ENCODE measurements at regions not wholly inside any gene's neighbourhood (a gene's known extent, or its start where the extent isn't known, plus 50 kb on each side); places are given as distances from the start of the nearest gene placed in this dataset.

- no peak for DNase-seq
- in situ Hi-C loops (cut with MboI) = no loop called here
- no peaks in the 10 kb centered on the region for H3F3A ChIP-seq (ENCODE audit: insufficient read depth)
- H4K20me1 ChIP-seq (ENCODE audit: insufficient read depth) = no peaks in the 10 kb centered on the region
- H3K27me3 ChIP-seq (replicated peaks; ENCODE audit: insufficient read depth) = no peaks in the 10 kb centered on the region
- H3K4me1 ChIP-seq (ENCODE audit: insufficient read depth) = no peaks in the 10 kb centered on the region
- H2AFZ ChIP-seq = no peak overlapping the region
- WGBS, 2 experiments (ENCODE audit: low coverage in 1 of 2, low lambda C conversion rate in 2 of 2, missing lambda C conversion rate in 2 of 2) = 21 to 23% methylated on average over 2 of the region's 2 CpGs
- H3K79me2 ChIP-seq (ENCODE audit: insufficient read depth) = no peaks in the 10 kb centered on the region
- no peaks in the 10 kb centered on the region for H3K9me3 ChIP-seq (ENCODE audit: low read depth)
- H3K9ac ChIP-seq = no peak overlapping the region
- H3K4me3 ChIP-seq = no peak overlapping the region
- no peaks in the 10 kb centered on the region for H3K36me3 ChIP-seq (ENCODE audit: low read depth)
- H3K27ac ChIP-seq = no peak overlapping the region
- H3K4me2 ChIP-seq (ENCODE audit: unreplicated experiment) = no peak overlapping the region
- TF ChIP-seq EZH2phosphoT487 (IDR thresholded peaks at IDR 0.05; ENCODE audit: insufficient read depth, low read depth) (no peak), EZH2 (IDR thresholded peaks at IDR 0.05; ENCODE audit: insufficient read depth, poor library complexity, severe bottlenecking) (no peak)
- H3K9me2 ChIP-seq (ENCODE audit: insufficient read depth) = no peaks in the 10 kb centered on the region
Measured at GRCh38 chr2:82275599-82275998, 1971.0 kb upstream of the LRRTM1 start.

- no peak overlapping the region for H3K9ac ChIP-seq
- TF ChIP-seq EZH2phosphoT487 (IDR thresholded peaks at IDR 0.05; ENCODE audit: insufficient read depth, low read depth) (no peak), EZH2 (IDR thresholded peaks at IDR 0.05; ENCODE audit: insufficient read depth, poor library complexity, severe bottlenecking) (no peak)
- H3K4me1 ChIP-seq (ENCODE audit: insufficient read depth) = no peaks in the 10 kb centered on the region
- H3F3A ChIP-seq (ENCODE audit: insufficient read depth) = no peaks in the 10 kb centered on the region
- no peak overlapping the region for H3K27ac ChIP-seq
- H4K20me1 ChIP-seq (ENCODE audit: insufficient read depth) = no peaks in the 10 kb centered on the region
- H2AFZ ChIP-seq = no peak overlapping the region
- no peak overlapping the region for H3K4me3 ChIP-seq
- no peaks in the 10 kb centered on the region for H3K36me3 ChIP-seq (ENCODE audit: low read depth)
- H3K9me2 ChIP-seq (ENCODE audit: insufficient read depth) = no peaks in the 10 kb centered on the region
- H3K27me3 ChIP-seq (replicated peaks; ENCODE audit: insufficient read depth) = no peaks in the 10 kb centered on the region
- H3K79me2 ChIP-seq (ENCODE audit: insufficient read depth) = no peaks in the 10 kb centered on the region
- no peak for DNase-seq
- no peaks in the 10 kb centered on the region for H3K9me3 ChIP-seq (ENCODE audit: low read depth)
- no peak overlapping the region for H3K4me2 ChIP-seq (ENCODE audit: unreplicated experiment)
- in situ Hi-C loops (cut with MboI) = no loop called here
Measured at GRCh38 chr2:82268446-82268845, 1963.9 kb upstream of the LRRTM1 start.

DNA sequence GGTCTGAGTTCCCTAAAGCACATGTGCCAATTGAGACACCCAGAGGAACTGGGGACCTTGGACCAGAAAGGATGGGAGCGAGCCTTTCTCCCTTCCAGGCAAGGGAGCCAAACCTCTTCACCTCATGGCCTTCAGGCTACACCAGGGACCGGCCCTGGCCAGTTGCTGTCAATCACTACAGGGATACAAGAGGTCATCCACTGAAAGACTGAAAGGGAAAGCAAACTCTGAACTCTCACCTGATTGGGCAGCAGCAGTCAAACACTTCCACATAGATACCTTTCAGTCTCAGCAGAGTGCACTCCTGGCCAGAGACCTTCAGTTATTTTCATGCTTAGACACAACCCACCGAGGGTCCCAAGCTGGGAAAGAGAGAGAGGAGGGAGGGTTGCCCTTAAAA is 1956.0 kb upstream of the LRRTM1 start:
- Histone ChIP-seq H3K4me1 (ENCODE audit: insufficient read depth) (no peaks in the 10 kb centered on the region), H3K79me2 (ENCODE audit: insufficient read depth) (no peaks in the 10 kb centered on the region), H3K4me2 (ENCODE audit: unreplicated experiment) (no peak overlapping the region), H3K9me2 (ENCODE audit: insufficient read depth) (no peaks in the 10 kb centered on the region), H3K4me3 (no peak overlapping the region), H2AFZ (no peak overlapping the region), H3K9me3 (ENCODE audit: low read depth) (no peaks in the 10 kb centered on the region), H4K20me1 (ENCODE audit: insufficient read depth) (no peaks in the 10 kb centered on the region), H3F3A (ENCODE audit: insufficient read depth) (no peaks in the 10 kb centered on the region), H3K9ac (no peak overlapping the region), H3K27ac (no peak overlapping the region), H3K27me3 (replicated peaks; ENCODE audit: insufficient read depth) (no peaks in the 10 kb centered on the region), H3K36me3 (ENCODE audit: low read depth) (no peaks in the 10 kb centered on the region)
- TF ChIP-seq EZH2phosphoT487 (IDR thresholded peaks at IDR 0.05; ENCODE audit: insufficient read depth, low read depth) (no peak), EZH2 (IDR thresholded peaks at IDR 0.05; ENCODE audit: insufficient read depth, poor library complexity, severe bottlenecking) (no peak)
- 17 to 23% methylated on average over 3 of the region's 3 CpGs for WGBS, 2 experiments (ENCODE audit: low coverage in 1 of 2, low lambda C conversion rate in 2 of 2, missing lambda C conversion rate in 2 of 2)
- DNase-seq = no peak
- in situ Hi-C loops (cut with MboI) = no loop called here

- Histone ChIP-seq H3F3A (ENCODE audit: insufficient read depth) (no peaks in the 10 kb centered on the region), H2AFZ (no peak overlapping the region), H4K20me1 (ENCODE audit: insufficient read depth) (no peaks in the 10 kb centered on the region), H3K27me3 (replicated peaks; ENCODE audit: insufficient read depth) (no peaks in the 10 kb centered on the region), H3K9ac (no peak overlapping the region), H3K9me2 (ENCODE audit: insufficient read depth) (no peaks in the 10 kb centered on the region), H3K4me1 (ENCODE audit: insufficient read depth) (no peaks in the 10 kb centered on the region), H3K9me3 (ENCODE audit: low read depth) (no peaks in the 10 kb centered on the region), H3K4me2 (ENCODE audit: unreplicated experiment) (no peak overlapping the region), H3K79me2 (ENCODE audit: insufficient read depth) (no peaks in the 10 kb centered on the region), H3K27ac (no peak overlapping the region), H3K36me3 (ENCODE audit: low read depth) (no peaks in the 10 kb centered on the region), H3K4me3 (no peak overlapping the region)
- in situ Hi-C loops (cut with MboI) = no loop called here
- no peak for DNase-seq
- 0 to 5% methylated on average over 2 of the region's 2 CpGs for WGBS, 2 experiments (ENCODE audit: low coverage in 1 of 2, low lambda C conversion rate in 2 of 2, missing lambda C conversion rate in 2 of 2)
- TF ChIP-seq EZH2 (IDR thresholded peaks at IDR 0.05; ENCODE audit: insufficient read depth, poor library complexity, severe bottlenecking) (no peak), EZH2phosphoT487 (IDR thresholded peaks at IDR 0.05; ENCODE audit: insufficient read depth, low read depth) (no peak)
Measured at GRCh38 chr2:82259551-82259950, 1955.0 kb upstream of the LRRTM1 start.

DNA sequence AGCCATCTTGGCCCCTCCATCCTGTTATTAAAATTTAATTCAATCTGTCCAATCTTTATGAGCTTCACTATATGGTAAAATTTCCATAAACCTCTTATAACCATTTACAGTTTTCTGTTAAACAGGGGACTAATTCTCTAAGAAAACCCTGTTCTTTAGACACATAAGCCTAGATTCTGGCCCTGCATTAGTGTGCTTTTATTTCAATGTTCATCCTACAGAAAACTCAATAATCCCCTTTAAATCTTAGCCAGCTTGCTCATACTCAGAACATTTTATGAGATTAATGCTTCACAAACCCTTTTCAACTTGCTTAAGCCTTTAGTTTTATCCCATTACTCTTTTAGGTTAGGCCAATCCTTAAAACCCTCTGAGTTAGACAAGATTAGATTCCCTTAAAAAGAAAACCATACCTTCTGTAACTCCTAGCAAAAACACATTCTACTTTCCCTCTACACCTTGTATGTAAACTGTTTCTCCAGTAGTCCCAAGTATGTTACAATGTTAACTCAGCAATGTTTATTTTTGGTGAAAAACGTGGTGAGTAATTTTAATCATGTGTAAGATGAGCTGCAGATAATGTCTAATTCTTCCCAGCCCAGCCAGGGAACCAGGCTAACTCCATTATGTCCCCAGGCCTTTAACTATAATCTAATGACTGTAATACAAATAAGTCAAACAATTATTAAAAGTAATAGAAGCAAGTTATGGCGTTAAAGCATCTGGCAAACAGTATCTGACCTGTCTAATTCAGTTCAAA is 1953.4 kb upstream of the LRRTM1 start:
- no peaks in the 10 kb centered on the region for H3K9me3 ChIP-seq (ENCODE audit: low read depth)
- H3K4me2 ChIP-seq (ENCODE audit: unreplicated experiment) = no peak overlapping the region
- DNase-seq = no peak
- H3K79me2 ChIP-seq (ENCODE audit: insufficient read depth) = no peaks in the 10 kb centered on the region
- no peaks in the 10 kb centered on the region for H3F3A ChIP-seq (ENCODE audit: insufficient read depth)
- H3K4me3 ChIP-seq = no peak overlapping the region
- no peaks in the 10 kb centered on the region for H3K4me1 ChIP-seq (ENCODE audit: insufficient read depth)
- H2AFZ ChIP-seq = no peak overlapping the region
- H3K27me3 ChIP-seq (replicated peaks; ENCODE audit: insufficient read depth) = no peaks in the 10 kb centered on the region
- H3K9ac ChIP-seq = no peak overlapping the region
- in situ Hi-C loops (cut with MboI) = no loop called here
- H3K36me3 ChIP-seq (ENCODE audit: low read depth) = no peaks in the 10 kb centered on the region
- TF ChIP-seq EZH2 (IDR thresholded peaks at IDR 0.05; ENCODE audit: insufficient read depth, poor library complexity, severe bottlenecking) = no peak
- no peak for TF ChIP-seq EZH2phosphoT487 (IDR thresholded peaks at IDR 0.05; ENCODE audit: insufficient read depth, low read depth)
- no peak overlapping the region for H3K27ac ChIP-seq
- 0 to 4% methylated on average over 2 of the region's 2 CpGs for WGBS, 2 experiments (ENCODE audit: low coverage in 1 of 2, low lambda C conversion rate in 2 of 2, missing lambda C conversion rate in 2 of 2)
- no peaks in the 10 kb centered on the region for H4K20me1 ChIP-seq (ENCODE audit: insufficient read depth)
- no peaks in the 10 kb centered on the region for H3K9me2 ChIP-seq (ENCODE audit: insufficient read depth)

Measured in GM23248 (cell line).